ENCODE measurements at regions not wholly inside any gene's neighbourhood (a gene's known extent, or its start where the extent isn't known, plus 50 kb on each side); places are given as distances from the start of the nearest gene placed in this dataset.

DNA sequence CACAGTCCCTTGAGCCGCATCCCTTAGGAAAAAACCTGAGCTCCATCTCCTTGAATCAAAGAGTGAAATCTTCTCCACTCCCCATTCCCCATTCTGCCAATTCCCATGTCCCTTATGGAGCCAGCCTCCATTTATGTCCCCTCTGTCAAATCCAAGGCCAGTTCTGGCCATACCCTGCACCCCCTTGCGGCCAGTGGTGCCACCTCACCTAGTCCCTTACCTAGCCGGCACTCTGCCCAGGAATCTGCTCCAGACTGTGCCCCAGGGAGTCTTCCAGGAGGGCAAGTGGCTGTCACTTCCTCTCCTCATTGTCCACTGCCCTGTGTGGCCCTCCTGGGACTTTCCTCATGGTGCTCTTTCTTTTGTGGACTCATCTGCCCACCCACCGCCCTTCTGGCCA, 195.4 kb upstream of the RMP24 start:
- no peak for ATAC-seq (ENCODE audit: insufficient read depth, low FRiP score)
- no peak for TF ChIP-seq CTCF (IDR thresholded peaks at IDR 0.05; ENCODE audit: control extremely low read depth, extremely low read depth)

DNA sequence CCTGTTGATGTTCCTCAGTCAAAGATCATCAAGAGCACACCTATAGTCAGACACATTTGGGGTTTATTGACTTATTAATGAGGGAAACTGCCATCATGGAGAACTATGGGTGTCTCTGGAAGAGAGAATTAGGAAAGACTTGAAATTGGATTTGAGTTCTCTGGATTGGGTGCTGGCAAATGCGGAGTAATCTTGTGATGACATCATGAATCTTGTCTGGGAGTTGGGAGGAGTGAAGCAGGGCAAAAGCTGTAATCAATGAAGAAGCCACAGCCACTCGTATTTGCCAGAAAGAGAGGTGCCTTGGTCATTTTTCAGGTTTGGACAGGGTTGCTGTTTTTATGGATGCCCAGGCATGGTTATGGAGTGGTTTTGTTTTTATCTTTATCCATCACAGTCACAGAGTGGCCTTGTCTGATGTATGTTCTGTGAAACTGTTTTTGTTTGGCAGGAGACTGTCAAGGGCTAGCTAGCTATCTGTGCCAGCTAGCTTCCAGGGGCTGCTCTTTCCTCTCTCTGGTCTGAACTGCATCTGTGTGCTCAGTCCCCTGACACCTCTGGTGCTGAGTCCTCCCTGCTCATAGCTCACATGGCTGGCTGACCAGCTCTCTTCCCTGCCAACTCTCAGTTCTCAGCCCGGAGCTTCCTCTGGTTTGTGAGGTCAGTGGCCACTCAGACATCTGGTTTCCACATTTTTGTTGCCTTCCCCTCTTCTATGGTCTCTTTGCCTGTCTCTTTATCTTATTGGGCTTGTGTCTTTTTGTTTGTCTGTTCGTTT, 193.4 kb upstream of the RMP24 start:
- H3K9me3 ChIP-seq (ENCODE audit: control insufficient read depth in 4 of 4, insufficient read depth in 3 of 4, low read length in 3 of 4), result peaks cover 0 to 2% (median 0%) of the 10 kb centered on the region in 4 donors
- DNase-seq (no peak), ATAC-seq (ENCODE audit: insufficient read depth, low FRiP score) (no peak)
- H3K27me3 ChIP-seq (ENCODE audit: control insufficient read depth in 3 of 3, insufficient read depth in 3 of 3, low read length in 2 of 3), result peaks cover 0 to 2% (median 0%) of the 10 kb centered on the region in 3 donors
- no peak overlapping the region for H3K9ac ChIP-seq (ENCODE audit: insufficient read depth in 1 of 2, low read length in 2 of 2)
- WGBS, 2 donors, result 59 to 69% methylated on average over 4 of the region's 4 CpGs
- H3K36me3 ChIP-seq (ENCODE audit: control insufficient read depth in 4 of 4, insufficient read depth in 4 of 4, low read length in 4 of 4), result no peaks in the 10 kb centered on the region
- TF ChIP-seq CTCF (IDR thresholded peaks at IDR 0.05; ENCODE audit: control extremely low read depth, extremely low read depth), result no peak
- no peaks in the 10 kb centered on the region for H3K4me1 ChIP-seq (ENCODE audit: control insufficient read depth in 5 of 5, insufficient read depth in 5 of 5, low read length in 5 of 5)
- H3K4me3 ChIP-seq, result no peak overlapping the region
- no peak overlapping the region for H3K27ac ChIP-seq (ENCODE audit: low read depth in 1 of 2, low read length in 1 of 2)

More for the DNA sequence above, 195.4 kb upstream of the RMP24 start:
- DNase-seq, result no peak
- Histone ChIP-seq H3K27me3 (ENCODE audit: control insufficient read depth in 3 of 3, insufficient read depth in 3 of 3, low read length in 2 of 3) (peaks cover 0 to 2% (median 0%) of the 10 kb centered on the region in 3 donors), H3K36me3 (ENCODE audit: control insufficient read depth in 4 of 4, insufficient read depth in 4 of 4, low read length in 4 of 4) (no peaks in the 10 kb centered on the region), H3K27ac (ENCODE audit: low read depth in 1 of 2, low read length in 1 of 2) (no peak overlapping the region), H3K4me3 (no peak overlapping the region), H3K4me1 (ENCODE audit: control insufficient read depth in 5 of 5, insufficient read depth in 5 of 5, low read length in 5 of 5) (no peaks in the 10 kb centered on the region), H3K9ac (ENCODE audit: insufficient read depth in 1 of 2, low read length in 2 of 2) (no peak overlapping the region), H3K9me3 (ENCODE audit: control insufficient read depth in 4 of 4, insufficient read depth in 3 of 4, low read length in 3 of 4) (peaks cover 0 to 5% (median 0%) of the 10 kb centered on the region in 4 donors)
- WGBS, 2 donors, result 82 to 87% methylated on average over 4 of the region's 4 CpGs

DNA sequence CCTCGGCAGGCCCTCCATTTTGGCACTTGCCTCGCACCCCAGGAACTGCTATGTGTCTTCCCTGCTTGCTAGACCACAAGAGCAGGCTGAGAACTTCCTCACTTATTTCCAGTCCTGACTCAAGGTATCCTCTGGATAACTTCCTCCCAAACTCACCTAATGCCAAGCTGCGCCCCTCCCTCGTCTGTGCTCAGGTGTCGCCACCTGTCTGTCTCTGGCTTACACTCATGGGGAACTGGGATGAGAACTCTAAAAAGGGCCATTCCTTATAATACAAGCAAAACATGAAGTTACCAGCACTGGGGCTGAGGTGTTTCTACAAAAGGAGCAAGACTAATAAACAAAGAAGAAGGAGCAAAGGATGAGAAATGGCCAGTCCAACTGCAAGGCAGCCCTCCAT, 191.5 kb upstream of the RMP24 start:
- no peak overlapping the region for H3K4me3 ChIP-seq
- peaks cover 0 to 2% (median 0%) of the 10 kb centered on the region in 3 donors for H3K27me3 ChIP-seq (ENCODE audit: control insufficient read depth in 3 of 3, insufficient read depth in 3 of 3, low read length in 2 of 3)
- WGBS, 2 donors, result 77 to 88% methylated on average over 5 of the region's 5 CpGs
- ATAC-seq (ENCODE audit: insufficient read depth, low FRiP score) (no peak), DNase-seq (no peak)
- H3K4me1 ChIP-seq (ENCODE audit: control insufficient read depth in 5 of 5, insufficient read depth in 5 of 5, low read length in 5 of 5), result no peaks in the 10 kb centered on the region
- H3K36me3 ChIP-seq (ENCODE audit: control insufficient read depth in 4 of 4, insufficient read depth in 4 of 4, low read length in 4 of 4), result no peaks in the 10 kb centered on the region
- H3K9me3 ChIP-seq (ENCODE audit: control insufficient read depth in 4 of 4, insufficient read depth in 3 of 4, low read length in 3 of 4), result peaks cover 0 to 2% (median under 1%) of the 10 kb centered on the region in 4 donors
- no peak overlapping the region for H3K27ac ChIP-seq (ENCODE audit: low read depth in 1 of 2, low read length in 1 of 2)
- TF ChIP-seq CTCF (IDR thresholded peaks at IDR 0.05; ENCODE audit: control extremely low read depth, extremely low read depth), result no peak
- H3K9ac ChIP-seq (ENCODE audit: insufficient read depth in 1 of 2, low read length in 2 of 2), result no peak overlapping the region

Data from lung (tissue), 11 donors.